ENCODE measurements at regions not wholly inside any gene's neighbourhood (a gene's known extent, or its start where the extent isn't known, plus 50 kb on each side); places are given as distances from the start of the nearest gene placed in this dataset.

GRCh38 chr12:85697003-85697402 is 139.2 kb downstream of the RASSF9 start:
- no peak for TF ChIP-seq CTCF (IDR thresholded peaks at IDR 0.05)
- no peak for TF ChIP-seq EP300 (IDR thresholded peaks at IDR 0.05)

Measured in esophagus muscularis mucosa (tissue), 3 donors.